ENCODE measurements at regions not wholly inside any gene's neighbourhood (a gene's known extent, or its start where the extent isn't known, plus 50 kb on each side); places are given as distances from the start of the nearest gene placed in this dataset.
"Not testable (repeated sequence)": the region's sequence is repeated elsewhere in the genome, so short reads cannot be mapped to it uniquely, and the experiment has no call there.

DNA sequence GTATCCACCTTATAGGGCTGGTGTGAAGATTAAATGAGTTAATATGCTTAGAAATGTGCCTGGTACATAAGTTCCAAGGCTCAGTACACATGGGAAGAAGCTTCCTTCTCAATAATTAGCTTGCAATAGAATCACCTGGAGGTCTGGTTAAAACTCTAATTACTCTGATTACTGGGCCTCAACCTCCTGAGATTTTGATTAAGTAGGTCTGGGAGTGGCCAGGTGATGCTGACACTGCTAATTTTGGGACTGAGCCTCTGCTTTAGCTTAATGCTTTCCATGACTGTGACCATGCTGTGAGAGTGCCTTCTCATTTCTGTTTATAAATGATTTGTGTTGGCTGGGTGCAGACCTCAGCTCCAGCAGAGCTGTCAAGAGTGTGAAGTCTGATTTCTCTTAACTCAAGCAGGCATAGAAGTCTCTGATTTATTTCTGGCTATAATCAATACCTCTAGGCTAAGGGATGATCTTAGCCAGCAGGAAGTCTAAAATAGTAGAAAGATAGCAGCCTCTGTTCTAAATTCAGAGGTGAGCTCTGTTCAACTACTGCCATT lies 85.3 kb upstream of the ZNF608 start:
- H3K36me3 ChIP-seq (ENCODE audit: control insufficient read depth in 4 of 4, insufficient read depth in 3 of 4, low read depth in 1 of 4, low read length in 3 of 4), result no peaks in the 10 kb centered on the region
- no peak for DNase-seq (ENCODE audit: low spot score)
- H3K27ac ChIP-seq (ENCODE audit: low read depth in 1 of 2, low read length in 2 of 2), result no peak overlapping the region
- H3K27me3 ChIP-seq (ENCODE audit: control insufficient read depth in 4 of 4, insufficient read depth in 4 of 4, low read length in 3 of 4), result no peaks in the 10 kb centered on the region
- H3K4me1 ChIP-seq (ENCODE audit: control insufficient read depth in 4 of 4, insufficient read depth in 4 of 4, low read length in 3 of 4), result no peaks in the 10 kb centered on the region
- H3K9me3 ChIP-seq (ENCODE audit: control insufficient read depth in 4 of 4, low read length in 3 of 4), result peaks cover 0 to 2% (median 0%) of the 10 kb centered on the region in 4 donors
- H3K4me3 ChIP-seq (ENCODE audit: low read depth in 1 of 3, low read length in 3 of 3), result no peak overlapping the region
- no peak overlapping the region for H3K9ac ChIP-seq (ENCODE audit: low read depth in 1 of 2, low read length in 2 of 2)
- TF ChIP-seq, protein P1, sequence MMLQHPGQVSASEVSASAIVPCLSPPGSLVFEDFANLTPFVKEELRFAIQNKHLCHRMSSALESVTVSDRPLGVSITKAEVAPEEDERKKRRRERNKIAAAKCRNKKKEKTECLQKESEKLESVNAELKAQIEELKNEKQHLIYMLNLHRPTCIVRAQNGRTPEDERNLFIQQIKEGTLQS (IDR thresholded peaks at IDR 0.05), result no peak
- TF ChIP-seq, protein P2, sequence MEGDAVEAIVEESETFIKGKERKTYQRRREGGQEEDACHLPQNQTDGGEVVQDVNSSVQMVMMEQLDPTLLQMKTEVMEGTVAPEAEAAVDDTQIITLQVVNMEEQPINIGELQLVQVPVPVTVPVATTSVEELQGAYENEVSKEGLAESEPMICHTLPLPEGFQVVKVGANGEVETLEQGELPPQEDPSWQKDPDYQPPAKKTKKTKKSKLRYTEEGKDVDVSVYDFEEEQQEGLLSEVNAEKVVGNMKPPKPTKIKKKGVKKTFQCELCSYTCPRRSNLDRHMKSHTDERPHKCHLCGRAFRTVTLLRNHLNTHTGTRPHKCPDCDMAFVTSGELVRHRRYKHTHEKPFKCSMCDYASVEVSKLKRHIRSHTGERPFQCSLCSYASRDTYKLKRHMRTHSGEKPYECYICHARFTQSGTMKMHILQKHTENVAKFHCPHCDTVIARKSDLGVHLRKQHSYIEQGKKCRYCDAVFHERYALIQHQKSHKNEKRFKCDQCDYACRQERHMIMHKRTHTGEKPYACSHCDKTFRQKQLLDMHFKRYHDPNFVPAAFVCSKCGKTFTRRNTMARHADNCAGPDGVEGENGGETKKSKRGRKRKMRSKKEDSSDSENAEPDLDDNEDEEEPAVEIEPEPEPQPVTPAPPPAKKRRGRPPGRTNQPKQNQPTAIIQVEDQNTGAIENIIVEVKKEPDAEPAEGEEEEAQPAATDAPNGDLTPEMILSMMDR (IDR thresholded peaks at IDR 0.05; ENCODE audit: low read depth, low read length, missing input control), result no peak
- TF ChIP-seq FOXA1 (IDR thresholded peaks at IDR 0.05) (no peak), HNF4A (conservative IDR thresholded peaks at IDR 0.05) (no peak), HNF4G (IDR thresholded peaks at IDR 0.05) (no peak), TAF1 (conservative IDR thresholded peaks at IDR 0.05) (no peak), JUND (IDR thresholded peaks at IDR 0.05) (no peak), RAD21 (IDR thresholded peaks at IDR 0.05) (no peak), NR2F2 (IDR thresholded peaks at IDR 0.05) (no peak)
- TF ChIP-seq, protein P3, sequence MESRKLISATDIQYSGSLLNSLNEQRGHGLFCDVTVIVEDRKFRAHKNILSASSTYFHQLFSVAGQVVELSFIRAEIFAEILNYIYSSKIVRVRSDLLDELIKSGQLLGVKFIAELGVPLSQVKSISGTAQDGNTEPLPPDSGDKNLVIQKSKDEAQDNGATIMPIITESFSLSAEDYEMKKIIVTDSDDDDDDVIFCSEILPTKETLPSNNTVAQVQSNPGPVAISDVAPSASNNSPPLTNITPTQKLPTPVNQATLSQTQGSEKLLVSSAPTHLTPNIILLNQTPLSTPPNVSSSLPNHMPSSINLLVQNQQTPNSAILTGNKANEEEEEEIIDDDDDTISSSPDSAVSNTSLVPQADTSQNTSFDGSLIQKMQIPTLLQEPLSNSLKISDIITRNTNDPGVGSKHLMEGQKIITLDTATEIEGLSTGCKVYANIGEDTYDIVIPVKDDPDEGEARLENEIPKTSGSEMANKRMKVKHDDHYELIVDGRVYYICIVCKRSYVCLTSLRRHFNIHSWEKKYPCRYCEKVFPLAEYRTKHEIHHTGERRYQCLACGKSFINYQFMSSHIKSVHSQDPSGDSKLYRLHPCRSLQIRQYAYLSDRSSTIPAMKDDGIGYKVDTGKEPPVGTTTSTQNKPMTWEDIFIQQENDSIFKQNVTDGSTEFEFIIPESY (IDR thresholded peaks at IDR 0.05), result no peak
- TF ChIP-seq, protein P4, sequence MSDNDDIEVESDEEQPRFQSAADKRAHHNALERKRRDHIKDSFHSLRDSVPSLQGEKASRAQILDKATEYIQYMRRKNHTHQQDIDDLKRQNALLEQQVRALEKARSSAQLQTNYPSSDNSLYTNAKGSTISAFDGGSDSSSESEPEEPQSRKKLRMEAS (IDR thresholded peaks at IDR 0.05), result no peak

DNA sequence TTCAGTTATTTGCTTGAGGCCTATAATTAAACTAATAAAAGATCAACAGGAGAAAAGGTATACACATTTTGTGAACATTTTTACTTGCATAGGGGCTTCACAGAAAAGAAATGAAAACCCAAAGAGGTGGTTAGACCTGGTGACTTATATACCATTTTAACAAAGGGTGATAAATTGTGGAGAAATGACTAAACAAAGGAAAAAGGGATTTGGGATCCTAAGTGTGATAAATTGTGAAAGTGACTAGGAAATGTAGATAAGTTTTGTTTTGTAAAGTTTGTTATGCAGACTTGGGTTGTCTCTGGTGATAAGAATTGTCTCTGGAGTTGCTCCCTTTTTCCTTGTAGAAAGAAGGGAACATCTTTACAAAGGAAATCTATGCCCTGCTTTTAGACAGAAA lies 86.1 kb upstream of the ZNF608 start:
- Histone ChIP-seq H3K9me3 (ENCODE audit: control insufficient read depth in 4 of 4, low read length in 3 of 4) (peaks cover 0 to 2% (median 0%) of the 10 kb centered on the region in 4 donors), H3K27me3 (ENCODE audit: control insufficient read depth in 4 of 4, insufficient read depth in 4 of 4, low read length in 3 of 4) (no peaks in the 10 kb centered on the region), H3K9ac (ENCODE audit: low read depth in 1 of 2, low read length in 2 of 2) (no peak overlapping the region), H3K4me3 (ENCODE audit: low read depth in 1 of 3, low read length in 3 of 3) (no peak overlapping the region), H3K27ac (ENCODE audit: low read depth in 1 of 2, low read length in 2 of 2) (no peak overlapping the region), H3K36me3 (ENCODE audit: control insufficient read depth in 4 of 4, insufficient read depth in 3 of 4, low read depth in 1 of 4, low read length in 3 of 4) (no peaks in the 10 kb centered on the region), H3K4me1 (ENCODE audit: control insufficient read depth in 4 of 4, insufficient read depth in 4 of 4, low read length in 3 of 4) (no peaks in the 10 kb centered on the region)
- TF ChIP-seq, protein P1 (IDR thresholded peaks at IDR 0.05), result no peak
- TF ChIP-seq, protein P4 (IDR thresholded peaks at IDR 0.05), result no peak
- TF ChIP-seq YY1 (IDR thresholded peaks at IDR 0.05) (no peak), NR2F2 (IDR thresholded peaks at IDR 0.05) (no peak), FOXA1 (IDR thresholded peaks at IDR 0.05) (no peak), GABPA (IDR thresholded peaks at IDR 0.05 in 1 of 2, conservative IDR thresholded peaks at IDR 0.05 in 1 of 2) (no peak), FOXA2 (IDR thresholded peaks at IDR 0.05) (no peak), SP1 (IDR thresholded peaks at IDR 0.05) (no peak)
- DNase-seq (ENCODE audit: low spot score), result no peak

DNA sequence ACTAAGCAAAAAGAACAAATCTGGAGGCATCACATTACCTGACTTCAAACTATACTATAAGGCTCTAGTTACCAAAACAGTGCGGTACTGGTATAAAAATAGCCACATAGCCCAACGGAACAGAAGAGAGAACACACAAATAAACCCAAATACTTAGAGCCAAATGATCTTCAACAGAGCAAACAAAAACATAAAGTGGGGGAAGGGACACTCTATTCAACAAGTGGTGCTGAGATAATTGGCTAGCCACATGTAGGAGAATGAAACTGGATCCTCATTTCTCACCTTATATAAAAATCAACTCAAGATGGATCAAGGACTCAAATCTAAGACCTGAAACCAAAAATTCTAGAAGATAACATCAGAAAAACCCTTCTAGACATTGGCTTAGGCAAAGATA lies 89.9 kb upstream of the ZNF608 start:
- H3K9me3 ChIP-seq (ENCODE audit: control insufficient read depth in 4 of 4, low read length in 3 of 4); H3K27ac ChIP-seq (ENCODE audit: low read depth in 1 of 2, low read length in 2 of 2); DNase-seq (ENCODE audit: low spot score); H3K4me1 ChIP-seq (ENCODE audit: control insufficient read depth in 4 of 4, insufficient read depth in 4 of 4, low read length in 3 of 4); H3K27me3 ChIP-seq (ENCODE audit: control insufficient read depth in 4 of 4, insufficient read depth in 4 of 4, low read length in 3 of 4); H3K4me3 ChIP-seq (ENCODE audit: low read depth in 1 of 3, low read length in 3 of 3); H3K36me3 ChIP-seq (ENCODE audit: control insufficient read depth in 4 of 4, insufficient read depth in 3 of 4, low read depth in 1 of 4, low read length in 3 of 4); H3K9ac ChIP-seq (ENCODE audit: low read depth in 1 of 2, low read length in 2 of 2): not testable (repeated sequence)
- 82% methylated on average over 2 of the region's 2 CpGs for WGBS

Measured in liver (tissue), 8 donors.